Suprapubic skin (tissue), 4 donors: ENCODE measurements at regions not wholly inside any gene's neighbourhood (a gene's known extent, or its start where the extent isn't known, plus 50 kb on each side); places are given as distances from the start of the nearest gene placed in this dataset.

ENCODE experiments used
- CTCF ChIP-seq, 2 donors: fragments of 200-600 bp in 1 of 2; fragments of 450-650 bp in 1 of 2; sonication (generic) in 1 of 2; IDR thresholded peaks; one replicate each; pipeline ENCODE4 v1.5.1; 2016 to 2019; ENCODE audit warnings: antibody characterized with exemption in 2 of 2, mild to moderate bottlenecking in 1 of 2, moderate library complexity in 1 of 2
- POLR2A ChIP-seq, 2 donors: fragments of 450-650 bp; IDR thresholded peaks; one replicate each; pipeline ENCODE4 v1.6.1; 2017; ENCODE audit warnings: antibody characterized with exemption in 2 of 2, mild to moderate bottlenecking in 2 of 2, moderate library complexity in 2 of 2
- POLR2AphosphoS5 ChIP-seq, 3 donors: sonication (generic); formaldehyde crosslinking; IDR thresholded peaks; one replicate each; pipeline ENCODE4 v1.6.1; 2017; ENCODE audit warnings: antibody characterized with exemption in 3 of 3

GRCh38 chrX:38970845-38971244 lies 169.6 kb downstream of the MID1IP1 start:
- no peak for TF ChIP-seq CTCF (IDR thresholded peaks at IDR 0.05)
- no peak for TF ChIP-seq POLR2AphosphoS5 (IDR thresholded peaks at IDR 0.05)
- TF ChIP-seq POLR2A (IDR thresholded peaks at IDR 0.05): no peak
